ENCODE measurements at regions not wholly inside any gene's neighbourhood (a gene's known extent, or its start where the extent isn't known, plus 50 kb on each side); places are given as distances from the start of the nearest gene placed in this dataset.

GRCh38 chr6:11425876-11426275 is 111.7 kb upstream of the TMEM170B start:
- no peak for TF ChIP-seq CTCF (conservative IDR thresholded peaks at IDR 0.05)
- H3K27ac ChIP-seq = no peak overlapping the region

GRCh38 chr6:11425431-11425871 is 112.1 kb upstream of the TMEM170B start:
- H3K27ac ChIP-seq = no peak overlapping the region

GRCh38 chr6:11424395-11425034 is 113.0 kb upstream of the TMEM170B start:
- no peak overlapping the region for H3K27ac ChIP-seq
- no peak for TF ChIP-seq CTCF (conservative IDR thresholded peaks at IDR 0.05)

More at GRCh38 chr6:11425431-11425871, 112.1 kb upstream of the TMEM170B start:
- no peak for TF ChIP-seq CTCF (conservative IDR thresholded peaks at IDR 0.05)

GRCh38 chr6:11423667-11424066 is 113.9 kb upstream of the TMEM170B start:
- H3K27ac ChIP-seq = no peak overlapping the region
- no peak for TF ChIP-seq CTCF (conservative IDR thresholded peaks at IDR 0.05)

- TF ChIP-seq CTCF (conservative IDR thresholded peaks at IDR 0.05) = no peak
- no peak overlapping the region for H3K27ac ChIP-seq
Measured at GRCh38 chr6:11423072-11423471, 114.5 kb upstream of the TMEM170B start.

GRCh38 chr6:11419763-11420453 is 117.6 kb upstream of the TMEM170B start:
- no peak overlapping the region for H3K27ac ChIP-seq
- TF ChIP-seq CTCF (conservative IDR thresholded peaks at IDR 0.05) = no peak

GRCh38 chr6:11418290-11418905 is 119.2 kb upstream of the TMEM170B start:
- no peak for TF ChIP-seq CTCF (conservative IDR thresholded peaks at IDR 0.05)
- no peak overlapping the region for H3K27ac ChIP-seq

Data from VCaP (cell line).